WERI-Rb-1 (cell line): ENCODE measurements at regions not wholly inside any gene's neighbourhood (a gene's known extent, or its start where the extent isn't known, plus 50 kb on each side); places are given as distances from the start of the nearest gene placed in this dataset.

Experiments
- DNase-seq: peaks from one replicate; pipeline ENCODE4 v3.0.0-alpha.2; 2020
- H3K27ac ChIP-seq: fragments of 250-450 bp; sonication (Bioruptor Pico); 2 replicates; pipeline ENCODE4 v1.5.1; 2020; ENCODE audit warnings: mild to moderate bottlenecking, moderate library complexity
- H3K27me3 ChIP-seq: fragments of 250-450 bp; sonication (Bioruptor Pico); 2 replicates; pipeline ENCODE4 v1.5.1; 2021; ENCODE audit warnings: mild to moderate bottlenecking, low read depth, moderate library complexity; ENCODE audit not compliant: insufficient read depth, severe bottlenecking
- H3K36me3 ChIP-seq: fragments of 250-450 bp; sonication (Bioruptor Pico); 2 replicates; pipeline ENCODE4 v1.5.1; 2020; ENCODE audit warnings: mild to moderate bottlenecking, moderate library complexity
- H3K4me3 ChIP-seq: 2 replicates; pipeline ENCODE4 v1.5.1; 2011; ENCODE audit warnings: low read depth, mild to moderate bottlenecking, control low read depth, low read length
- H3K9me3 ChIP-seq: fragments of 250-450 bp; sonication (Bioruptor Pico); 2 replicates; pipeline ENCODE4 v1.5.1; 2021; ENCODE audit warnings: mild to moderate bottlenecking, moderate library complexity; ENCODE audit not compliant: severe bottlenecking
- CTCF ChIP-seq: IDR thresholded peaks from 2 replicates; pipeline ENCODE4 v1.5.1; 2011; ENCODE audit warnings: low read depth, mild to moderate bottlenecking, control low read depth, inconsistent platforms, low read length

GRCh38 chr18:47618758-47619157 lies 311.7 kb downstream of the SMAD2 start:
- Histone ChIP-seq H3K36me3 (no peaks in the 10 kb centered on the region), H3K4me3 (no peak overlapping the region), H3K27me3 (no peaks in the 10 kb centered on the region), H3K27ac (no peak overlapping the region), H3K9me3 (no peaks in the 10 kb centered on the region)
- no peak for TF ChIP-seq CTCF
- DNase-seq, result no peak

GRCh38 chr18:47615043-47615442 lies 315.4 kb downstream of the SMAD2 start:
- no peak for TF ChIP-seq CTCF
- Histone ChIP-seq H3K4me3 (no peak overlapping the region), H3K27me3 (no peaks in the 10 kb centered on the region), H3K9me3 (no peaks in the 10 kb centered on the region), H3K36me3 (no peaks in the 10 kb centered on the region), H3K27ac (no peak overlapping the region)
- no peak for DNase-seq

DNA sequence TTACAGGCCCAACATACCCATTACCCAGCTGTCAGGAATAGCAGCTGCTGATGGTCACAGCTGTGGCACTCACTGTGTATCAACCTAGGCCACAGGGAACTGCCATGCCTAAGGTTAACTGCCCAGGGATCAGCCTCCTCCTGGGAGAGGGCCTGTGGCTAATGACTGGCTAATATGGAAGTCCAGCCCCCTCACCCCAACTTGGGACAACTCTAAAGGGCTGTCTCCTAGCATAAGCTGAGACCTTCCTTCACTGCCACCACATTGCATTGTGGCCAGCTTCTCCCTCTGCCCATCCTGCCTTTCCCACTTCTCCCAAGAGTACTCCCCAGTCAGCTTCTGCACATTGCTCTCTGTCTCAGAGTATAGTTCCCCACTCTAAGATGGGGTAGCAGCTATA lies 316.5 kb downstream of the SMAD2 start:
- no peak for TF ChIP-seq CTCF
- Histone ChIP-seq H3K9me3 (no peaks in the 10 kb centered on the region), H3K36me3 (no peaks in the 10 kb centered on the region), H3K4me3 (no peak overlapping the region), H3K27ac (no peak overlapping the region), H3K27me3 (no peaks in the 10 kb centered on the region)
- no peak for DNase-seq

DNA sequence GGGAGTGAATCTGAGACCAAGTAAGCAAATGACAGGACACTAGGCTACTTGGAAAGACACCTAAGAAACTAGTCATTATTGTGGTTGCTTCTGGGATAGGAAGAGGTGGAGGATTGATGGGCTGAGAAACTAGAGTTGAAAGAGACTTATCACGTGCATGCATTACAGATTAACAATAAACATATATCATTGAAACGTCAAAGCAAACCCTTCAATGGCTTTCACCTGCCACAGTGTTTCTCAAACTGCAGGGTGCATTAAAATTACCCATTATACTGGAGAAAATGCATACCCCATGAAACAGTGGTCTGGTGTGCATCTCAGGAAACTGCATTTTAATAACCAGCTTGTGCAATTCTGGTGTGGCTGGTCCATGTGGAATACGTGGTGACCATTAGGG lies 318.8 kb downstream of the SMAD2 start:
- Histone ChIP-seq H3K4me3 (no peak overlapping the region), H3K9me3 (no peaks in the 10 kb centered on the region), H3K27me3 (no peaks in the 10 kb centered on the region), H3K36me3 (no peaks in the 10 kb centered on the region), H3K27ac (no peak overlapping the region)
- TF ChIP-seq CTCF, result no peak
- DNase-seq, result no peak

GRCh38 chr18:47606526-47606925 lies 323.9 kb downstream of the SMAD2 start:
- no peaks in the 10 kb centered on the region for H3K27me3 ChIP-seq
- DNase-seq, result no peak
- TF ChIP-seq CTCF, result no peak
- H3K27ac ChIP-seq, result no peak overlapping the region
- no peaks in the 10 kb centered on the region for H3K36me3 ChIP-seq
- H3K9me3 ChIP-seq, result no peaks in the 10 kb centered on the region
- no peak overlapping the region for H3K4me3 ChIP-seq

DNA sequence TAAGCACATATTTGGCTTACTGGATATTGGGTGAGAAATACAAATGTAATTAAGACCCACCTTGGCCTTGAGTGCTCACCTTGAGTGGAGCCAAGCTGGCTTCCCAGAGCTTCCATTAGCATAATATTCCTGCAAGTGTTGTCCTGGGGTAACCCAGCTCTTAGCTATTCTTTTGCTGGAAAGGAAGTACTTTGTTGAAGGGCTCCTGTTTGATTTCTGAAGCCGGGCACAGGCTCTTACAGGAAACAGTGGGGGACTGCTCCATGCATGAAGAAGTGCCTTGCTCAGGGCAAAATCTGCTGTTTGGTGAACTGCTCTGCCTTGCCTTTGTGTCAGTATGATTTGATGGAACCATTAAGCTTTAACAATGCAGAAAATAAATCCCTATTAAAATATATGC lies 325.4 kb downstream of the SMAD2 start:
- no peak for DNase-seq
- H3K27me3 ChIP-seq, result no peaks in the 10 kb centered on the region
- no peak overlapping the region for H3K4me3 ChIP-seq
- H3K27ac ChIP-seq, result no peak overlapping the region
- no peaks in the 10 kb centered on the region for H3K9me3 ChIP-seq
- TF ChIP-seq CTCF, result no peak
- no peaks in the 10 kb centered on the region for H3K36me3 ChIP-seq
